ENCODE measurements at regions not wholly inside any gene's neighbourhood (a gene's known extent, or its start where the extent isn't known, plus 50 kb on each side); places are given as distances from the start of the nearest gene placed in this dataset.
A peak's percentile ranks its signal among the peaks of the same experiment; 100 is the strongest.
"Not testable (repeated sequence)": the region's sequence is repeated elsewhere in the genome, so short reads cannot be mapped to it uniquely, and the experiment has no call there.

DNA sequence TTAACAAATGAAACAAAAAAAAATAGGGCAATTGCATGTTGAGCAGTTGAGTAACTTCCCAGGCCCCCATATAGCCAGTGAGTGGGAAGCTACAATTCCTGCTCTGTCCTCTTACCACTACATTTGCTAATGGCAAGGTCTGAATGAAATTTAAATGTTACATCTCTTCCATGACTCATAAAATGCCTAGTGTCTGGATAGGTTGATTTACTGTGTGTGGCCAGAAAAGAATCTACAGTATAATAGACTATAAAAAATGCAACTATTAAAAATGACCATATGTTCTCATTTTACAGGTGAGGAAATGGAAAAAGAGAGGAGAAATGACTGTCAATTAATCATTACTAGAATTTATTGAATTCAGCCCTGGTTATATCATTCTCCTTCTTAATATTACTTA, 1199.3 kb downstream of the CDH11 start:
- no peak for DNase-seq (ENCODE audit: low spot score)

DNA sequence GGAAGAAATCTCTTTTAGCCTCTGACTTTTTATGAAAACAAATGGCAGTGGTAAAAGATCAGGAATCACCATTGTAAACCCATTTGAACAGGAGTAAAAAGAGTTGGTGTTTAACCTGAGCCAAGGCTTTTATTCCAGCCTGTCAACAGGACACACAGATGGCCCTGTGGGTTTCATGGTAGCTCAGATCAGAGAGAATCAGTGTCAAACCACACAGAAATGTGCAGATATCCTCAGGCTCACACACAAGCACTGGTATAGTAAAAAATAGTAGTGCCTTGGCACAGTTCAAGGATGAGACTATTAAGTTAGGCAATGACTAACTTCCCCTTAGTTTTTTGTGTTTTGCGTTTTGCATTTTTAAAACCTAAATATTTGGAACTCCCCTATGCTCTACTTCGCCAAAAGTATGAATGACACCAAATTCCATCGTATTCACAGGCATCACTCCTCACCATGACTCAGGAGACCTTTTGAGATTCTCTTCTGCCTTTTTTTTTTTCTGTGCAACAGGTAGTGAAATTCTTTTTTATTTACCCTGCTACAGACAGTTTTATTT, 1200.0 kb downstream of the CDH11 start:
- no peak for DNase-seq (ENCODE audit: low spot score)

DNA sequence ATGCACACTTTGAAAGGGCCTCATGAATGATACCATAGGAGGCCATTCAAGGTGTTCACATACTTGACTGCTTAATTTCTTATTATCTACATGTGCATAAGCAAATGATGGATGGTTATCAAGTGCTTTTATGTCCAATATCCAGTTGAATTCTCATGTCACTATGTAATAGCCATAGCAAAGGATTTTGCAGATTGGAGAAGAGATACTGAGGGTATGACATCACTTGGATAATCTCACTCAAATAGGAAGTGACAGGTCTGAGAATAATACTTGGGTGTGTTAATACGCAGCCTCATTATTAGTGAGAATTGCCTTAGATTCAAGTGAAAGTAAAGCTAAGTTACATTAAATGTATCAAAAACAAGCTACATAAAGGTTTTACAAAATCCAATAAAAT, 1208.6 kb downstream of the CDH11 start:
- no peak for DNase-seq (ENCODE audit: low spot score)

DNA sequence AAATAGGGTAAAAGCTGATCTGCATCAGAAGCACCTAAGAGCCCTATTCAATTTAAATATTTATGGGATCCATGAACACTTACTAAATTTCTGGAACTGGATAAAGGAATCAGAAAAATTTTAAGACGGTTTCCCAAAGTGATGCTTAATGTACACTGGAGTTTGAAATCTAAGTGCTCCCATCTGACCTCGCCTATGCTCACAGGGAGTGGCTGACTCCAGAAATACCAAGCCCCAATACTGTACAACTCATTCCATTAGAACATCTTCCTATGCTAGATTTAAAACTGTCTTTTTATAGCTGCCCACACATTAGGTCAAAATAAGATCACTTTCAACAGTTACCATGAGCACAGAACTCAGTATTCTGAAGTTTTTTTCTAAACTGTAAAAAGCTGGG, 1214.6 kb downstream of the CDH11 start:
- no peak for DNase-seq (ENCODE audit: low spot score)

DNA sequence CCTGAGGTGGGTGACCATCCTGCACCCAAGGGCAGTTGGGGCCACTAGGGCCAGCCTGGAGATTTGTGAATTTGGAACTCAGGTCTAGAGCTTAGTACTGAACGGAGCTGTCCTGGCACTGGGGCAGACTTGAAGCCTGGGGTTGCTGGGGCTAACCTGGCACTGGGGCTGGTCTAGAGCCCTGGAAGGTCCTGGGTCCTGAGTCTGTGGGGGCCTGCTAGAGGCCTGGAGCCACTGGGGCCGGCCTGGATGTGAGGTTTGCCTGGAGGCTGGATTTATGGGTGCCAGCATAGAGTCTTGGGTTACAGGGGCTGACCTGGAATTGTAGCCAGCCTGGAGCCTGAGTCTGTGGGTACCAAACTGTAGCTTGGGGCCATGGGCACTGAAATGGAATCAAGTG, 1216.9 kb downstream of the CDH11 start:
- no peak for DNase-seq (ENCODE audit: low spot score)

DNA sequence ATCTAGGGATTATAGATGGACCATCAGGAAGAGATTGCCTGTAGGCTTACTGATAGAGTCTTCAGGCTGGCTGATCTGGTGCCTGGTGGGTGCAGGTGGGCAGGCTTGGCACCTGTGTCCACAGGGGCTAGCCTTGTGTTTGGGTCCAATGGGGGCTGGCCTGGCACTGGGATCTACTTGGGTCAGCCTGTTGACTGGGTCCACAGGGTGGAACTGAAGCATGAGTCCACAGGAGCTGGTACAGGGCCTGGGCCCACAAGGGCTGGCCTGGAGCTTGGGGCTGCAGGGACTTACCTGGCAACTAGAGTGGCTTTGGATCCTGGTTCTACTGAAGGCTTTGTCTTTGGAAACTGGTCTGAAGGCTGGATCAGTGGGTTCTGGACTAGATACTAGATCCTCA, 1217.7 kb downstream of the CDH11 start:
- no peak for DNase-seq (ENCODE audit: low spot score)

DNA sequence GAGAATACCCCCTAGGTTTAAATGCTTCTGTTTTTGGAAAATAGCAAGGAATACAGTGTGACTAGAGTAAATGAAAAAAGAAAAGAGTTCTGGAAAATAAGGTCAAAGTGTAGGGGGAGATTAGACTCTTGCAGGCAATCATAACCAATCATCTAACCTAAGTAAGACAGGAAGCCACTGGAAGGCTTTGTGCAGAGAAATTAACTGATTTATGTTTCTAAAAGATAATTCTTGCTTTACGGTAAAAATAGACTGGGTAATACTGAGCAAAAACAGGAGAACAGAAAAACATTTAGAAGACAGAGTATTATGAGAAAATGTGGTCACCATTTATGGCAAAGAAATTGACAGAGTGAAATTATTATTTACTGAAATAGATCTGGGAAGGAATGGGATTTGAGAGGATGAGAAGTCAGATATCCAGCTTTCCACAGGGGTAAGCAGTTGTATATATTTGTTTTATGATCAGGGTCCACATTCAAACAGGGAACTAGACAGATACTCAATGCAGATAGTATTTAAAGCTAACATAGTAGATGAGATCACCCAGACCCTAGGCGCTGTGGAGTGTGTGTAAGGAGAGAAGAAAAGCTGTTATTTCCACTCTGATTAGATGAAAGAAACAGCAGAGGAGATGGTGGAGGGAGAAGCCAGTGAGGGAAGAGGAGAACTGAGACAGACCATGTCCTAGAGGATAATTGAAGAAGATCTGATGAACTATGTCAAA, 1225.3 kb downstream of the CDH11 start:
- no peak for DNase-seq (ENCODE audit: low spot score)

DNA sequence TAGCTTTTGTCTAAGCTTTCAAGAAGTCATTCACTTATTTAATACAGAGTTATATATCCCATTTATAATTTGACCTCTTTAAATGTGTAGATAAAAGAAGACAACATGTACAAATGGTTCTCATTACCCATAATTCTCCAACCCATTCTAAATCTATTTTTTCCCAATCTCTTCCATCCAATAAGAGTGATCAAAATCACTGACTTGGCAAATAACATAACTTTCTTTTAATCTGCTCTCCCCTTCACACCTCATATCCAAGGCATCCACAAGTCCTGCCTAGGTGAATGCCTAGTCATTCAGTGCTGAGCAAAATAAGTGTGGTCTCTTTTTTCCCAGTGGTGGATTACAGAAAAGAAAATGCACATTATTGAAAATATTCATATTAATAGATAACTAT, 1231.1 kb downstream of the CDH11 start:
- DNase-seq (ENCODE audit: low spot score): no peak

DNA sequence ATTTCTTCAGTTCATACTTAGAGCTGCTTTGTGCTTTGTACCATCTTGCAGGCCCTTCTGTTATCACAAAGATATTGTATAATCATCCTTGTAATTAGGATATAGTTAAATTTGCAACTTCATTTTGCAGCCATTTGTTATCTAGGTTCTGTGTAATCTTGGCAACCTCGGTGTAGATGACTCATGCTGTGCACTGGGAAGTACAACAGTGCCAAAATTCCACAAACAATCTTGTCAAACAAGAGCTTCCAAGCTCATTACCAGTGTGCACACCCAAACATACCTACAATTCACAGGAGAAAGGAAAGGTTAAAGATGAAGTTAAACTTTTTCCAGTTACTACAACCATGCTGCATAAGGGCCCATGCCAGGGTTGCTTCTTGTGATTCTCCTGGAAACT, 1231.8 kb downstream of the CDH11 start:
- peak; percentile 15 for DNase-seq (ENCODE audit: low spot score)

DNA sequence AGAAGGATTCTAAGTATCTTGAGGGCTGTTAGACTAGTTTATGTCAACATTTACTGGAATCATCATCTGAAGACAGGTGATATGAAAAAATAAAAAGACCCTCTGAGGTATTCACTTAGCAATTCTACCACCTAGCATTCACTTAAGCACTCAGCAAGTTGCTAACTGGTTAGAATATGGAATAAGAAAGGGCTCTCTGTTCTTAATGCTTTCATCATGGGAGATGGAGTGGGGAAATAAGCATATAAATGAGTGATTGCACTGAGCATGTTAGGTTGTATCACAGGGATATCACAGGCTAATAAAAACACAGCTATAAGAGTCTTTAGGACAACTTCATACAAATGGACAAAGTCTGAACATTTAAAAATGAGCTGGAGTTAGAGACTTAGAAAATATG, 1238.8 kb downstream of the CDH11 start:
- no peak for DNase-seq (ENCODE audit: low spot score)

DNA sequence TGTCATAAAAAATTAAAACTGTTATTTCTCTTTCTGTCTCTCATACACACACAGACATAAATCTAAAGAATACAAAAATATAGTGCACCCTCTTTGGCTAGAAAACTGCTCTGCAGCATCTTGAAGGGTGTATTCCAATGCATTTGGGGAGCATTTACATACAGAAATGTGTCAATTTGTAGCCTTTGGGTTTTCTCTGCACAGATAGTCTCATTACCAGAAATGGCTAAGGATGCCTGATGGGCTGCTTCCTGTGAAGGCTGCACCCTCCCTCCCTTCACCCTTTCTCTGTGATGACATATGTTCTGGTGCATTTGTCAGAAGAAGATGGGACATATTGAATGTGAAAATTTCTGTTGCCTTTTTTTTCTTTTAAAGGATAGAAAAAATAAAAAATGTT, 1239.3 kb downstream of the CDH11 start:
- no peak for DNase-seq (ENCODE audit: low spot score)

DNA sequence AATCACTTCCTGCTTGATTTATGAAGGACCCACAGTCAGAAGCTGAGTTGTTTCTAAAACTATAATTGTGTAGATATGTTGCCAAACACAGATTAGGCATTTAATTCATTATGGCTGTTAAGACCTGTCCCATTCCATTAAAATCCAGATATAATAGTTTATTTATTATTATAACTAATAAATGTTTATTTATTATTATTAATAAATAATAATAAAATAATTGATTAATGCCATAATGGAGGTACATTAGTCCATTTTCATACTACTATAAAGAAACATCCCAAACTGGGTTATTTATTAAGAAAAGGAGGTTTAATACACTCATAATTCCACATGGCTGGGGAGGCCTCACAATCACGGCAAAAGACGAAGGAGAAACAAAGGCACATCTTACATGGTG, 1240.9 kb downstream of the CDH11 start:
- no peak for DNase-seq (ENCODE audit: low spot score)

DNA sequence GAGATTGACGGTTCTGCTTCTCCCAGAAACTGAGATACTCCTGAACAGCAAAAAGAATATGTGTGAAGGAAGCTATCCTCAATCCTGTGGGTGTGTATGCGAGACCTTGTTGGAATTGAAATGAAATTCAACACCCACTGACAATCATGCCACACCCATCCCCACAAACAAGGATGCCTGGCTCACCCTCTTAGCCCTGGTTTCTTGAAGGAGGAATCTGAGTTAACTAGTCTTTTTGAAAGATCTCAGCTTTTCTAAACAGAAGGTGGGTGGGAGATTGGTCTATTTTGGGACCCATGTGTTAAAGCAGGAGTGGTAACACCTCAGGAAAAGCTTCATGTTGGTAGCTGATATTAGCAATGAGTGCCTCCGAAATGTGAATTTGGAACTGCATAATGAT, 1244.5 kb downstream of the CDH11 start:
- DNase-seq (ENCODE audit: low spot score): no peak

DNA sequence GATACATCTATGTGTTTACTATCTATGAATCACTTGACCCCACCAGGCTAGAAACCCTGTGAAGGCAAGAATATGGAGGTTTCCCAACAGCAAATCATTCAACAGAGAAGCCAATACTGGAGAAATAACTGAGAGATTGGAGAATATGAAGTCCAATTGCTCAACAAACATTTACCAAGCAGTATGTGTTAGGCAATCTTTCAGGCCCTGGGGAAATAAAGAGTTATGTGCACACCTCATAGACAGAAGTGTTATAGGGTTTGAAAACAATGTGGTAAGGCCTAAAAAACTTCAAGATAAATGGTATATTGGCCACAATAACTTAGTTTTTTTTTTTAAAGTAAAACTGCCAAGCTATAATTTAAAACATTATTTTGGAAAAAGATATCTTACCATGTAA, 1245.8 kb downstream of the CDH11 start:
- no peak for DNase-seq (ENCODE audit: low spot score)

DNA sequence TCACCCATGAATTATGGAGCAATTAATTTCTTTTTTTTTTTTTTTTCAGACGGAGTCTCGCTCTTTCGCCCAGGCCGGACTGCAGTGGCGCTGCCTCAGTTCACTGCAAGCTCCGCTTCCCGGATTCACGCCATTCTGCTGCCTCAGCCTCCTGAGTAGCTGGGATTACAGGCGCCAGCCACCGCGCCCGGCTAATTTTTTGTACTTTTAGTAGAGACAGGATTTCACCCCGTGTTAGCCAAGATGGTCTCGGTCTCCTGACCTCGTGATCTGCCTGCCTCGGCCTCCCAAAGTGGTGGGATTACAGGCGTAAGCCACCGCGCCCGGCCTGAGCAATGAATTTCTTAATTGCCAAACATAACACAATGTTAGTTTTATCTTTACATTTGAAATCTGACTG, 1261.2 kb downstream of the CDH11 start:
- not testable (repeated sequence) for DNase-seq (ENCODE audit: low spot score)

DNA sequence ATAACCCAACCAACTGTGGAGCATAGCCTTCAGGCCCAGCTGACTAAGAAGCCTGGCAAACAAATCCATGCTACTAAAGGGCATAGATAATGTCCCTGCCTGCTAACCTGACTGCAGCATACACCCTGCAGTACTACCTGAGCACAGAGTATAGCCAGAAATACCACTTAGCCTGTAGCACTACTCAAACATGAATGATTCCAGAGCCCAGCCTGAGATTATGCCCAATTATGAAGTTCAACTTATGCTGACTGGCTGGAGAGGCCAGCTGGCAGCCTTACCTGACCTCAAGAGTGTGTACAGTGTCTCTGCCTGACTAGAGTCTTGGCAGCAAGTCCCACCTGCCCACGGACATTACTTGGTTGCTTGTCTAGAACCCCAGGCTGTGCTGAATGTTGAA, 1265.3 kb downstream of the CDH11 start:
- DNase-seq (ENCODE audit: low spot score): no peak

DNA sequence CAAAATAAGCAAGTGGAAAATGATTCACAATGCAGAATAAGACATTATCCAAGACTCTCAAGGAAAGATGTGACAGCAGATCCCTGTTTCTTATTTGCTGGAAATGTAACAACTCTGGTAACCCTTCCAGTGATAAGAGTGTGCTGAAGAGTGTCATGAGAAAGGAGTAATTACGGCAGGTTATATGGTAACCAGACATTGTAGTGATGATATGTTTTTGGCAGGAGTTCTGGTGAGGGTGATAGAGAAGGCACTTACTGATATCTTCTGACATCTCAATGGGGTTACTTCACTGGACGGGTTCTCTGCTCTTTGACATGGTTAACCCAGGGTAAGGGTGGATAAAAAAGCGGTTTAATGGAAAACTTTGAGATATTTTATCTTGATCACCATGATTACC, 1270.9 kb downstream of the CDH11 start:
- DNase-seq (ENCODE audit: low spot score): no peak

DNA sequence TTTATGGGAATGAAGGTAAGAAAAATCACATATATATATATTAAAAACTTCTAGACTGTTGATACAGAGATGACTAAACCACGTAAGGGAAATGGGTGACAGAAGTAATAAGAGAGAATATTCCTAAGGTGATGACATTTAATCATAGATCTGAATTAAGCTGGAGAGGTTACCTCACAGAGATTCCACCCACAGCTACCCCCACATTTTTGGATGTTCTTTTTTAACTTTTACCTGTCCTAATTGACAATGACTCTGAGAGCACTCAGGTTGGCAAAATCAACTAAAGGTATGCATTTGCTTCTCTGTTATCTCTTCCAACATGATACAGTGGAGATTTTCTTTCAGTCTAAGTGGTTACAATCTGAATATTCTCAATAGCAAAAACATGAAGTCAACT, 1280.6 kb downstream of the CDH11 start:
- no peak for DNase-seq (ENCODE audit: low spot score)

DNA sequence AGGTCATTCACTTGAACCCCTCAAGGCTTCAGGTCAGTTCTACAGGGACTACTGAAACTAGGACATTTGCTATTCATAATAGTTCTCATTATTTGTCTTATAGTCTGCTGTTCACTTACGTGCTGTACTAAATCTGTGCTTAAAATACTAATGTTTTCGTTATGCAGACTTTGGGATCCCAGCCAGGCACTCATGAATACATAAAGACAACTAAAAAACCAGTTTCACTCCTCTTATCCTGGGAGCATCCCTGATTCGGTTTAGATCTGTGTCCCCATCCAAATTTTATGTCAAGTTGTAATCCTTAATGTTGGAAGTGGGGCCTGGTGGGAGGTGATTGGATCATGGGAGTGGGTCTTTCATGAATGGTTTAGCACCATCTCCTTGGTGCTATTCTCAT, 1291.8 kb downstream of the CDH11 start:
- DNase-seq (ENCODE audit: low spot score): no peak

DNA sequence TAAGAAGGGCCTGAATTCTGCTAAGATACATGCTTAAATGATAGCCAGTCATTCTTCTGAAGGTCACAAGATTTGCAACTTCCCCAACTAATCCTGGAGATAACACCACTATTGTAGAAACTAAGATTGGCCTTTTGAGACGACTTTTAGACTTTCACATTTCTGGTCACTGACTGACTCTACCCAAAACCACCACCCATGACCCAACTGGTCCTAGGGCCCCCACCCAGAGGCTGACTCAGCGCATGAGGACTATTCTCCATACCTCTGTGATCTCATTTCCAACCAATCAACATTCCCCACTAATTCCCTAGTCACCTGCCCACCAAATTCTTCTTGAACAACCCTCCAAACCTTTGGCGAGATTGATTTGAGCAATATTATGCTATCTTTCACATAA, 1299.0 kb downstream of the CDH11 start:
- DNase-seq (ENCODE audit: low spot score): no peak

DNA sequence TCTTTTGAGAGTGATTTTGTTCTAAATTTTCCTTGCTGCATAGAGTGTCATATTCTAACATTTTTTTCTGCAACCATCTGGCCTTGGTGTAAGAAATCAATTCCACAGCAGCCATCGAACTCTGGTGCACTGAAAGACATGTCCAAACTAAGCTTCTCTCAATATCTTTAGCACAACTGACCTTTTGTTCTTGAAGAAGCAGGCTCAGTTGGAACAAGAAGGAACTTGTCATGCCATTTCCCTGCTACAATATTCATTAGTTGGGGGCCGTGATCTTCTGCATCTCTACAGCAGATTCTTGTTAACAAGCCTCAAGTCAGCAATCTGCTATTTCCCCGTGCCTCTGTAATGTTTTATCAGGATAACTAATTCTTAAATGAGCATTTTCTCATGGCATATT, 1305.6 kb downstream of the CDH11 start:
- peak; percentile 41 for DNase-seq (ENCODE audit: low spot score)

DNA sequence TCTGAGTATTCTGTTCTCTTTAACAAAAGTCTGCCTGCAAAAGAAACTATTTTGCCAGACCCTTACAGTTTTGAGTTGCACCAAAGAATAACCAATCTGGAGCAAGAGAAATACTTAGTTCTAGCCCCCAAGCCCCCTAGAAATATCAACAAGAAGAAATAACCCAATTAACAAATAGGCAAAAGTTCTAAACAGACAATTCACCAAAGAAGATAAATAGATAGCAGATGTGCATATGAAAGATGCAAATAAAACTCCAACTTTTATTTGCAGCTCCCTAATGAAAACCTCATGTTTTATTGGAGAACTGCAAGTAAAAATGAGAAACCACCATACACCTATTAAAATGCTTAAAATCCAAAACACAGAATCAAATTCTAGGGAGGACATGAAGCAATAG, 1308.0 kb downstream of the CDH11 start:
- no peak for DNase-seq (ENCODE audit: low spot score)

DNA sequence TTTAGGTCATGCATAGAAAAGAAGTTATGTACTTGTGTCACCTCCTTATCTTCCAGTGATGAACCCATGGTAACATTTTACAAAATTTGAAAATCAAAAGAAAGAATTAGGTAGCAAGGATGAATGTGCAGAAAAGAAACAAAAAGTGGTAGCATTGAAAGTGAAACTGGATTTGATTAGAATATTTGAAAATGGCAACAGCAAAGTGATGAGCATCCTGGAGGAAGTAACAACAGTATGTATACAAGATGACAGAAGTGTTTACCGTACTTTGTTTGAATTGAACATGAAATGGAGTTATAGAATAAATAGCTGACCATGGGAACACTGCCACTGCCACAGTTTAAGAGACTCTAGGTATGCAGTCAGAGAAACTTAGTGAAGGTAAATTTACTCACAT, 1313.1 kb downstream of the CDH11 start:
- DNase-seq (ENCODE audit: low spot score): no peak

DNA sequence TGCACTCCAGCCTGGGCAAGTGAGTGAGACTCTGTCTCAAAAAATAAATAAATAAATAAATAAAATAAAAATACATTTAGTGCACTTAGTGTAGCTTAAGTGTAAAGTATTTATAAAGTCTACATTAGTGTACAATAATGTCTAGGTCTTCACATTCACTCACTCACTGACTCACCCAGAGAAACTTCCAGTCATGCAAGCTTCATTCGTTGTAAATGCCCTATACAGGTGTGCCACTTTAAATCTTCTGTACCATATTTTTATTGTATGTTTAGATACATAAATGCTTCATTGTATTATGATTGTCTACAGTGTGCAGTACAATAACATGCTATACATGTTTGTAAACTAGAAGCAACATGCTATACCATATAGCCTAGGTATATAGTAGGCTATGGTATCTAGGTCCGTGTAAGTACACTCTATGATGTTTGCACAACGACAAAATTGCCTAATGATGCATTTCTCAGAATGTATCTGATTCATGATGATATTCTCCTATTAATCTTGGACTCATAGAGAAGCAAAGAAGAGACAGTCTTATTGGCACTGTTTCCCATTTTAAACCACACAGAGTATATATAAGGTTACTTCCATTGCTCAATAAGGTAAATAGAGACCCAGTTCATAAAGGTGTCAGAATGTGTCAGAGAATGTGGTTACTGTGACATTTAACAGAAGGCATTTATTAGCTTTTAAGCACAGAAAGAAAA, 1314.9 kb downstream of the CDH11 start:
- no peak for DNase-seq (ENCODE audit: low spot score)
